ENCODE measurements at regions not wholly inside any gene's neighbourhood (a gene's known extent, or its start where the extent isn't known, plus 50 kb on each side); places are given as distances from the start of the nearest gene placed in this dataset.

- H3K4me1 Mint-ChIP-seq = no peaks in the 10 kb centered on the region
- no peak for DNase-seq
- no peak for TF ChIP-seq CTCF (IDR thresholded peaks at IDR 0.05)
Observed at GRCh38 chr5:106086352-106086751, 1584.4 kb downstream of the EFNA5 start.

GRCh38 chr5:106085556-106085955, 1585.2 kb downstream of the EFNA5 start:
- Mint-ChIP-seq H3K27me3 (ENCODE audit: low read depth in 2 of 2) (no peaks in the 10 kb centered on the region), H3K36me3 (no peaks in the 10 kb centered on the region), H3K27ac (no peak overlapping the region), H3K4me3 (no peak overlapping the region), H3K9me3 (peaks cover 2 to 4% of the 10 kb centered on the region in 2 donors), H3K4me1 (no peaks in the 10 kb centered on the region)
- Histone ChIP-seq H3K36me3 (ENCODE audit: control insufficient read depth, insufficient read depth, low read length) (no peaks in the 10 kb centered on the region), H3K9me3 (ENCODE audit: control insufficient read depth, insufficient read depth, low read length) (no peaks in the 10 kb centered on the region), H3K4me3 (ENCODE audit: low read length) (no peak overlapping the region), H3K4me1 (ENCODE audit: control insufficient read depth, insufficient read depth, low read length) (no peaks in the 10 kb centered on the region), H3K27me3 (ENCODE audit: control insufficient read depth, insufficient read depth, low read length) (no peaks in the 10 kb centered on the region), H3K27ac (ENCODE audit: low read length) (no peak overlapping the region)
- no peak for DNase-seq
- intact Hi-C loops (cut with micrococcal nuclease) = no loop called here
- no peak for TF ChIP-seq CTCF (IDR thresholded peaks at IDR 0.05)
- WGBS (ENCODE audit: insufficient coverage) = 57% methylated on average over 2 of the region's 2 CpGs
- ATAC-seq = no peak

More at GRCh38 chr5:106086352-106086751, 1584.4 kb downstream of the EFNA5 start:
- H3K27ac ChIP-seq (ENCODE audit: low read length) = no peak overlapping the region
- ATAC-seq = no peak
- no peaks in the 10 kb centered on the region for H3K27me3 Mint-ChIP-seq (ENCODE audit: low read depth in 2 of 2)
- no peaks in the 10 kb centered on the region for H3K4me1 ChIP-seq (ENCODE audit: control insufficient read depth, insufficient read depth, low read length)
- no peaks in the 10 kb centered on the region for H3K36me3 ChIP-seq (ENCODE audit: control insufficient read depth, insufficient read depth, low read length)
- H3K9me3 Mint-ChIP-seq = peaks cover 2 to 5% of the 10 kb centered on the region in 2 donors
- 60% methylated on average over 1 of the region's 2 CpGs for WGBS (ENCODE audit: insufficient coverage)
- no peak overlapping the region for H3K4me3 ChIP-seq (ENCODE audit: low read length)
- no peaks in the 10 kb centered on the region for H3K36me3 Mint-ChIP-seq
- H3K27ac Mint-ChIP-seq = no peak overlapping the region
- intact Hi-C loops (cut with micrococcal nuclease) = no loop called here
- H3K9me3 ChIP-seq (ENCODE audit: control insufficient read depth, insufficient read depth, low read length) = no peaks in the 10 kb centered on the region
- no peaks in the 10 kb centered on the region for H3K27me3 ChIP-seq (ENCODE audit: control insufficient read depth, insufficient read depth, low read length)
- H3K4me3 Mint-ChIP-seq = no peak overlapping the region

GRCh38 chr5:106085136-106085535, 1585.6 kb downstream of the EFNA5 start:
- Mint-ChIP-seq H3K4me1 (no peaks in the 10 kb centered on the region), H3K9me3 (peaks cover 2 to 3% of the 10 kb centered on the region in 2 donors), H3K4me3 (no peak overlapping the region), H3K36me3 (no peaks in the 10 kb centered on the region), H3K27ac (no peak overlapping the region), H3K27me3 (ENCODE audit: low read depth in 2 of 2) (no peaks in the 10 kb centered on the region)
- no peaks in the 10 kb centered on the region for H3K9me3 ChIP-seq (ENCODE audit: control insufficient read depth, insufficient read depth, low read length)
- no peaks in the 10 kb centered on the region for H3K27me3 ChIP-seq (ENCODE audit: control insufficient read depth, insufficient read depth, low read length)
- H3K4me1 ChIP-seq (ENCODE audit: control insufficient read depth, insufficient read depth, low read length) = no peaks in the 10 kb centered on the region
- no peak overlapping the region for H3K27ac ChIP-seq (ENCODE audit: low read length)
- ATAC-seq (no peak), DNase-seq (no peak)
- intact Hi-C loops (cut with micrococcal nuclease) = no loop called here
- no peaks in the 10 kb centered on the region for H3K36me3 ChIP-seq (ENCODE audit: control insufficient read depth, insufficient read depth, low read length)
- H3K4me3 ChIP-seq (ENCODE audit: low read length) = no peak overlapping the region
- no peak for TF ChIP-seq CTCF (IDR thresholded peaks at IDR 0.05)
- WGBS (ENCODE audit: insufficient coverage) = no CpG with 5 or more reads among the region's 1 CpG

- H3K9me3 Mint-ChIP-seq = peaks cover 2% of the 10 kb centered on the region in 2 donors
- TF ChIP-seq CTCF (IDR thresholded peaks at IDR 0.05) = no peak
- ATAC-seq (no peak), DNase-seq (no peak)
- Histone ChIP-seq H3K27me3 (ENCODE audit: control insufficient read depth, insufficient read depth, low read length) (no peaks in the 10 kb centered on the region), H3K36me3 (ENCODE audit: control insufficient read depth, insufficient read depth, low read length) (no peaks in the 10 kb centered on the region), H3K4me3 (ENCODE audit: low read length) (no peak overlapping the region), H3K27ac (ENCODE audit: low read length) (no peak overlapping the region), H3K4me1 (ENCODE audit: control insufficient read depth, insufficient read depth, low read length) (no peaks in the 10 kb centered on the region), H3K9me3 (ENCODE audit: control insufficient read depth, insufficient read depth, low read length) (no peaks in the 10 kb centered on the region)
- intact Hi-C loops (cut with micrococcal nuclease) = no loop called here
- no peaks in the 10 kb centered on the region for H3K4me1 Mint-ChIP-seq
- H3K27me3 Mint-ChIP-seq (ENCODE audit: low read depth in 2 of 2) = no peaks in the 10 kb centered on the region
- H3K27ac Mint-ChIP-seq = no peak overlapping the region
- WGBS (ENCODE audit: insufficient coverage) = 83% methylated on average over 1 of the region's 1 CpG
- no peaks in the 10 kb centered on the region for H3K36me3 Mint-ChIP-seq
- H3K4me3 Mint-ChIP-seq = no peak overlapping the region
Observed at GRCh38 chr5:106080535-106080934, 1590.2 kb downstream of the EFNA5 start.

Data from natural killer cell (primary cell).